Neural progenitor cell (in vitro differentiated cells): ENCODE measurements at regions not wholly inside any gene's neighbourhood (a gene's known extent, or its start where the extent isn't known, plus 50 kb on each side); places are given as distances from the start of the nearest gene placed in this dataset.

ENCODE experiments used
- EZH2 ChIP-seq: fragments of 200-600 bp; sonication (generic); IDR thresholded peaks from 2 replicates; pipeline ENCODE4 v1.6.1; 2017; ENCODE audit warnings: antibody characterized with exemption, mild to moderate bottlenecking, moderate library complexity
- TF ChIP-seq, protein P1 (sequence below): fragments of 200-600 bp; sonication (generic); IDR thresholded peaks from 2 replicates; pipeline ENCODE4 v1.5.1; 2017; ENCODE audit warnings: antibody characterized with exemption, mild to moderate bottlenecking

DNA sequence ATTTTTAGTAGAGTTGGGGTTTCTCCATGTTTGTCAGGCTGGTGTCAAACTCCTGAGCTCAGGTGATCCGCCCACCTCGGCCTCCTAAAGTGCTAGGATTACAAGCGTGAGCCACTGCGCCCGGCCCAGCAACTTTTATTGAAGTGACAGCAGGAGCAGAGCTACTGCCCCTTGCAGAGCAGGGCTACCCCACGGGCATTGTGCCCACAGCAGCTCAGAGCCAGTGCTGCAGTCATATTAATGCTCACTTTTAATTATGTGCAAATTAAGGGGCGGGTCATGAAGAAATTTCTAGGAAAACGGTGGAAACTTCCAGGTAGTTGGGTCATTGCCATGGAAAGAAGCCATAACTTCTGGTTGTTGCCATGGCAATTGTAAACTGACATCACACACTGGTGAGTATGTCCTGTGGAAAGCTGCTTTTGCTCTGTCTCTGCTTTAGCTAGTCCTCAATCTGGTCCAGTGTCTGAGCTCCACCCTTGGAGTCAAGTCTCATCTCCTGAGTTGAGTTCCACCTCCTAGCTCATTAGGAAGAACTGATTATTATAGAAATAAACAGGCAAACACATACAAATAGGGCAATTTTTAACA is 127.3 kb upstream of the ADGRL4 start:
- TF ChIP-seq, protein P1, sequence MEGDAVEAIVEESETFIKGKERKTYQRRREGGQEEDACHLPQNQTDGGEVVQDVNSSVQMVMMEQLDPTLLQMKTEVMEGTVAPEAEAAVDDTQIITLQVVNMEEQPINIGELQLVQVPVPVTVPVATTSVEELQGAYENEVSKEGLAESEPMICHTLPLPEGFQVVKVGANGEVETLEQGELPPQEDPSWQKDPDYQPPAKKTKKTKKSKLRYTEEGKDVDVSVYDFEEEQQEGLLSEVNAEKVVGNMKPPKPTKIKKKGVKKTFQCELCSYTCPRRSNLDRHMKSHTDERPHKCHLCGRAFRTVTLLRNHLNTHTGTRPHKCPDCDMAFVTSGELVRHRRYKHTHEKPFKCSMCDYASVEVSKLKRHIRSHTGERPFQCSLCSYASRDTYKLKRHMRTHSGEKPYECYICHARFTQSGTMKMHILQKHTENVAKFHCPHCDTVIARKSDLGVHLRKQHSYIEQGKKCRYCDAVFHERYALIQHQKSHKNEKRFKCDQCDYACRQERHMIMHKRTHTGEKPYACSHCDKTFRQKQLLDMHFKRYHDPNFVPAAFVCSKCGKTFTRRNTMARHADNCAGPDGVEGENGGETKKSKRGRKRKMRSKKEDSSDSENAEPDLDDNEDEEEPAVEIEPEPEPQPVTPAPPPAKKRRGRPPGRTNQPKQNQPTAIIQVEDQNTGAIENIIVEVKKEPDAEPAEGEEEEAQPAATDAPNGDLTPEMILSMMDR = no peak
- TF ChIP-seq EZH2 = no peak
